Neural cell (in vitro differentiated cells): ENCODE measurements at regions not wholly inside any gene's neighbourhood (a gene's known extent, or its start where the extent isn't known, plus 50 kb on each side); places are given as distances from the start of the nearest gene placed in this dataset.

ENCODE experiments used
- CTCF ChIP-seq: fragments of 450-650 bp; IDR thresholded peaks from 2 replicates; pipeline ENCODE4 v1.5.1; 2014; ENCODE audit warnings: antibody characterized with exemption, mild to moderate bottlenecking, moderate library complexity; ENCODE audit not compliant: poor library complexity, severe bottlenecking
- EP300 ChIP-seq: fragments of 450-650 bp; conservative IDR thresholded peaks from 2 replicates; pipeline ENCODE4 v1.6.1; 2014; ENCODE audit warnings: antibody characterized with exemption, mild to moderate bottlenecking, moderate library complexity; ENCODE audit not compliant: poor library complexity, severe bottlenecking
- EZH2 ChIP-seq: fragments of 200-600, 300-800 bp; shearing (Covaris generic), sonication (generic); IDR thresholded peaks from 2 replicates; pipeline ENCODE4 v1.6.1; 2014; ENCODE audit warnings: antibody characterized with exemption, low read length, borderline replicate concordance, mild to moderate bottlenecking; ENCODE audit not compliant: insufficient read depth, poor library complexity, severe bottlenecking
- MXI1 ChIP-seq: fragments of 450-650 bp; conservative IDR thresholded peaks from 2 replicates; pipeline ENCODE4 v1.6.1; 2014; ENCODE audit warnings: antibody characterized with exemption, mild to moderate bottlenecking; ENCODE audit not compliant: poor library complexity, severe bottlenecking
- POLR2AphosphoS5 ChIP-seq: IDR thresholded peaks from 2 replicates; pipeline ENCODE4 v1.6.1; 2012
- RAD21 ChIP-seq: fragments of 450-650 bp; conservative IDR thresholded peaks from 2 replicates; pipeline ENCODE4 v1.6.1; 2014; ENCODE audit warnings: antibody characterized with exemption, mild to moderate bottlenecking, moderate library complexity
- SMC3 ChIP-seq: fragments of 450-650 bp; conservative IDR thresholded peaks from 2 replicates; pipeline ENCODE4 v1.6.1; 2014; ENCODE audit warnings: antibody characterized with exemption, mild to moderate bottlenecking, moderate library complexity; ENCODE audit not compliant: poor library complexity

- TF ChIP-seq CTCF (no peak), RAD21 (no peak), SMC3 (no peak), EP300 (no peak), EZH2 (no peak), MXI1 (no peak), POLR2AphosphoS5 (no peak)
These were observed 70.6 kb downstream of the TSN start for GRCh38 chr2:121826036-121826435.
